ENCODE measurements at regions not wholly inside any gene's neighbourhood (a gene's known extent, or its start where the extent isn't known, plus 50 kb on each side); places are given as distances from the start of the nearest gene placed in this dataset.
"Not testable (repeated sequence)": the region's sequence is repeated elsewhere in the genome, so short reads cannot be mapped to it uniquely, and the experiment has no call there.

DNA sequence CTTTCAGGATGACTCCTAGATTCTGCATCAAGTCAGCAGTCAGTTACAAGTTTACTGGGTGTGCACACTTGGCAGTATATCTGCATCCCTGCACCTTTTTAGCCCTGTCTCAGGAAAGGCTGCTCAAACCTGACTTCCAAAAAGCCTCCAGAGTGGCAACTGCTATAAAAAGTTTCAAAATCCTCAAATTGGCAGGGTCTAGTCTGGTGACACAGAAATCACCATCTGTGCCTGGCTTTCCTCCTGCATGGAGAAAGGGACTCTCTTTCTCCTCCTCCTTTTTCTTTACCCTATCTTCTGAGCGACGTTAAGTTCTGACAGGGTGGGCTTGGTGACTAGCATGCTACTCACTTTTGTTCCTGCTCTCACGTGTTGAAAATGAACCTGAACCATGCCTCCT is 679.5 kb downstream of the C12orf50 start:
- in situ Hi-C loops (cut with HindIII; ENCODE audit: low sequenced_read_pairs): no loop called here

- in situ Hi-C loops (cut with HindIII; ENCODE audit: low sequenced_read_pairs): no loop called here
Measured at GRCh38 chr12:87348071-87348470, 681.1 kb downstream of the C12orf50 start.

DNA sequence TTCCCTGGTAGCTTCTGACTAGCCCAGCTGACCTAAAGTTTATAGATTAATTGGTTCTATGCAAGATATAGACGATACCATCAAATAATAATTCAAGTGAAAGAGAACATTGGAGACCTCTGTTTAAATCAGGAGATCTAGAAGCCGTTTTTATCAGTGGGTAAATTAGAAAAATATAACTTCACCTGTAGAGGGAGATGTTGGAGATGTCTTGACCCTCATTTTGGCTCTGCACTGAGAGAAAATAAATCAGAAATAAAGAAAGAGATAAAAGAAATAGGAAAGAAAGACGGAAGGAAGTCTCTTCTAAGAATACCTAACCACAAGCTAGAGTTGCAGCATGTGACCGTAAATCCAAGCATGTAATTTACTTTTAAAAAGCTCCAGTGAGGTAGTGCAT is 684.5 kb downstream of the C12orf50 start:
- in situ Hi-C loops (cut with HindIII; ENCODE audit: low sequenced_read_pairs): no loop called here

DNA sequence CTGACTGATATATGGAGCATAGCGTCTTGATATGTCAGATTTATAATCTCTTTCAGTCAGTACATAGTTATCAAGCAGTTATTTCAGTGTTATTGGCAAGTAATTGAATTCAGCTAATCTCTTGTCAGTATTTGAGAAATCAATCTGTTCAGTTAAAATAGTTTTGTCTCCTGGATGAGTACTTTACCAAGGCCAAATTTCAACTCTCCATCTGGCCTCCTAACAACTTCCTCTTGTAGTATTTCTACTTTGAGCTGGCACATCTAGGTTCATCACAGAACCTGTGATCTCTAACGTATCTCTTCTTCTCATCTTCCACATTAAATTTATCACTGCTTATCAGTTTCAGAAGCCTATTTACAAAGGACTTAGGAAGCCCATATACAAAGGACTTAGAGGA is 690.5 kb downstream of the C12orf50 start:
- in situ Hi-C loops (cut with HindIII; ENCODE audit: low sequenced_read_pairs): no loop called here

DNA sequence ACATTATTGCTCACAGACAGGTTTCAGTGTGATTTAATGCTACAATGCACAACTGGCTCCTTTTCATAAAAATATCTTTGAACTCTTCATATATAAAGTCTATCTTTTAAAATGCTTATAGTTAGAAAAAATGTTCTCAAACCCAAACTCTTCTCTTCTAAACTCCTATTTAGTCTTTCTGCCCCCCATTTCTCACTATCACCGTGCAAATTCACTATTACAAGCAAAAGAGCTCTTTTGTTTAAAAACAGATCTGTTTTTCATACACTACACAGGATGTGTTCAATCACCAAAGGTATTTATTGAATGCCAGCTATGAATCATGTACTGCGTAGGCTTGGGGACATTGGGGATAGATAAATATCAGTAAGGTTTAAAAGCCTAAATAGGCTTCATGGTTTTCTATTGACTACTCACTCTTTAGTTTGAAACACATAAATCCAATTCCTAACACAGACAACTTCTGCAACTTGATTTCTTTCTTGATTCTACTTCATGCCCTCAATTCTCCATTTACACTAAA is 692.3 kb downstream of the C12orf50 start:
- in situ Hi-C loops (cut with HindIII; ENCODE audit: low sequenced_read_pairs): no loop called here

GRCh38 chr12:87332987-87333726 is 696.0 kb downstream of the C12orf50 start:
- in situ Hi-C loops (cut with HindIII; ENCODE audit: low sequenced_read_pairs): no loop called here

DNA sequence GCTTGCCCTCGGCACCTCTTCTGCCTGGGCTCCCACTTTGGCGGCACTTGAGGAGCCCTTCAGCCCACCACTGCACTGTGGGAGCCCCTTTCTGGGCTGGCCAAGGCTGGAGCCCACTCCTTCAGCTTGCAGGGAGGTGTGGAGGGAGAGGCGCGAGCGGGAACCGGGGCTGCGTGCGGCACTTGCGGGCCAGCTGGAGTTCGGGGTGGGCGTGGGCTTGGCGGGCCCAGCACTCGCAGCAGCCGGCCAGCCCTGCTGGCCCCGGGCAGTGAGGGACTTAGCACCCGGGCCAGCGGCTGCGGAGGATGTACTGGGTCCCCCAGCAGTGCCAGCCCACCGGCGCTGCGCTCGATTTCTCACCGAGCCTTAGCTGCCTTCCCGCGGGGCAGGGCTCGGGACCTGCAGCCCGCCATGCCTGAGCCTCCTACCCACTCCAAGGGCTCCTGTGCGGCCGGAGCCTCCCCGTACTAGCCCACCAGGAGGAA is 699.1 kb downstream of the C12orf50 start:
- in situ Hi-C loops (cut with HindIII; ENCODE audit: low sequenced_read_pairs): not testable (repeated sequence)

DNA sequence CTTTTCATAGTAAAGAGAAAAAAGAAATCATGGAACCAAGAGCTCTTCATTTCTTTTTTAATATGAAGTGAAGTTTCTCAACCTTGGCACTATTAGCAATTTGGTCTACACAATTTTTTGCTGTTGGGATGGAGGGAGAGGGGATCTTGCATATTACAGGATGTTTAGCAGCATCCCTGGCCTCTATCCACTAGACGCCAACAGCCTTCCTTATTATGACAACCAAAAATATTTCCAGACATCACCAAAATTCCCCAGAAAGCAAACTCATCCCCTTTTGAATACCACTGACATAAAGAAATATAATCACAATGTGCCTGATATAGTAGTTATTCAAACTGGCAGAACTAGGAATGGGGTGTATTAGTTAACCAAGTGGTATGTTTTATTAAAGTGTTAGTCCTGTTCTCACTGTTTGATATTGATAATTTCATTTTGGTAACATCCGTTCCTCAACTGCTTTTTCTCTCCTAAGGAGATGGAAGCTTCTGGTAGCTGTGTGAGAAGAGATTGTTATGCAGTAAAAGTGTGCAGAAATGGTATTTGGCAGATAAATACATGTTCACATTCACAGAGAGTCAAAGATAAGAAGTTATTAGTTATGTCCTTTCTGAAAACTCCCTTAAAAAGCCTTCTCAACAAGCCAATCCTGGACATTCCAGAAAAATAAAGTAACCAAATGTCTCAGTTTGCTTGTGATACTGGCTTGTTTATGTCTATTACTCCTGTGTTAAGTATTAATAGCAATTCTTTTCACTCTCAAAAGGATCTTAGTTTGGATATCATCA is 699.9 kb downstream of the C12orf50 start:
- in situ Hi-C loops (cut with HindIII; ENCODE audit: low sequenced_read_pairs): no loop called here

- in situ Hi-C loops (cut with HindIII; ENCODE audit: low sequenced_read_pairs): no loop called here
Measured at GRCh38 chr12:87323369-87323768, 705.8 kb downstream of the C12orf50 start.

DNA sequence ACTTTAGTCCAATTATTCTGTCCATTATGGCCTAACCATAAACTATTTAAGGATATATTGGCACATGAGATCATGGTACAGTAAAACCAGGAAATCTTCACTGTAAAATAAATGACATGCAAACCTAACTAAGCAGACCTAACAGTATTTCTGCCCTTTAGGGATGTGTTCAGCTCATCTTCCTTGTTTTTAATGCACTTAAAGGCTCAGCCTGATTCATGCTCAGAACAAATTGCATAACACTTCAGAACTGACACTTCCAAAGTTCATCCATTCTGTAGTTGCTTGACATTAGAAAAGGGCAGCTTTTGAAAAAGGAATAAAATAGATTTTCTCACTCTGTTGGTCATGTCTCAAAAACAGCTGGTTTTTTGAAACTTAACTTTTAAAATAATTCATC is 708.5 kb downstream of the C12orf50 start:
- in situ Hi-C loops (cut with HindIII; ENCODE audit: low sequenced_read_pairs): no loop called here

- in situ Hi-C loops (cut with HindIII; ENCODE audit: low sequenced_read_pairs): no loop called here
Measured at GRCh38 chr12:87317302-87317701, 711.9 kb downstream of the C12orf50 start.

DNA sequence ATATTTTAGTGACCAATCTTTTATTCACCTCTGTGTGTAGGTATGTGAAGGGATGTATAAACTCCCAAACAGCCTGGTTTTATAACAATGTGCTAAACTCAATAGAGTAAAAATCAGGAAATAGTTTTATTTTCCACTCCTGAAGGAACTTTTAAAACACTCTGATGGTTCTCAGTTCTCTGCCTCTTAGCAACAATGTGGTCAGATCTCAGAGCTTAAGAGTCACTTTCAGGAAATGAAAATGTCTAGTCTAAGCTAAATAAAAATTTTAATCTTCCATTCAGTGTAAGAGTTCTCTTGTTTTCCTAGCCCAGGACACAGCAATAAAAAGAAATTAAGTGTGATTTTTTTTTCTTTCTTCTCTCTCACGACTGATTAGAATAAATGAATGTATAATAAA is 718.0 kb downstream of the C12orf50 start:
- in situ Hi-C loops (cut with HindIII; ENCODE audit: low sequenced_read_pairs): no loop called here

DNA sequence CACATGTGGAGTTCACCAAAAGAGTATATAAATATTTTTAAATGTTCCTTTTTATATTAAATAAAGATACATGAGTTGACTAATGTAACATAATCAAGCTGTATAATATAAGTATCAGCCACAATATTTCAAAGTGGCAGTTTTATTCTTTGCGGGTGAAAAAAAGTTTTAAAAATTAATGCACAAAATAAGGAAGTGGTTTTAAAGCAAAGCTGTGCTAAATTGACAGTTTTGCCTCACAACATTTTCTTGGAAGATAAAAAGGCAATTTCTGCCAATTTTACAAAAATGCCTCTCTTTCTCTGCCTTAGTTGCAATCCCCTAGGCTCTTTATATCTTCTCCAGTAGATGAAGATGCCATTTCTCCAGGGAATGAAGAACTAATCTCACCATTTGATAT is 719.1 kb downstream of the C12orf50 start:
- in situ Hi-C loops (cut with HindIII; ENCODE audit: low sequenced_read_pairs): no loop called here

DNA sequence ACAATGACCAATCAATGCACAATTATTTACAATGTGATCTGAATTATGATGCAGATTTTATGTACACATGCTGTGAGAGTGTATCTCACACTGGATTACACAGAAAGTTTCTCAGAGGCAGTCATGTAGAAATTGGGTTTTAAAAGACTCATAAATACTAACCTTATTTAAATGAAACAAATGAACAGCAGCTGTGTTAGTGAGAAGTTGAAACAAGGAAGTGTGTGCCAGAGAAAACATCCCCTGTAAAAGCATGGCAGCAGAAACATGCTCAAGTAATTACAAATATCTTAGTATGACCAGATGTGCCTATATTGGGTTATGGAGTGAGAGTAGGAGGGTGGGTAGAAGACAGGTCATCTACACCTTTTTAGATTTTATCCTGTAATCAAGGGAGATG is 723.7 kb downstream of the C12orf50 start:
- in situ Hi-C loops (cut with HindIII; ENCODE audit: low sequenced_read_pairs): no loop called here

- in situ Hi-C loops (cut with HindIII; ENCODE audit: low sequenced_read_pairs): no loop called here
Measured at GRCh38 chr12:87304406-87304805, 724.8 kb downstream of the C12orf50 start.

DNA sequence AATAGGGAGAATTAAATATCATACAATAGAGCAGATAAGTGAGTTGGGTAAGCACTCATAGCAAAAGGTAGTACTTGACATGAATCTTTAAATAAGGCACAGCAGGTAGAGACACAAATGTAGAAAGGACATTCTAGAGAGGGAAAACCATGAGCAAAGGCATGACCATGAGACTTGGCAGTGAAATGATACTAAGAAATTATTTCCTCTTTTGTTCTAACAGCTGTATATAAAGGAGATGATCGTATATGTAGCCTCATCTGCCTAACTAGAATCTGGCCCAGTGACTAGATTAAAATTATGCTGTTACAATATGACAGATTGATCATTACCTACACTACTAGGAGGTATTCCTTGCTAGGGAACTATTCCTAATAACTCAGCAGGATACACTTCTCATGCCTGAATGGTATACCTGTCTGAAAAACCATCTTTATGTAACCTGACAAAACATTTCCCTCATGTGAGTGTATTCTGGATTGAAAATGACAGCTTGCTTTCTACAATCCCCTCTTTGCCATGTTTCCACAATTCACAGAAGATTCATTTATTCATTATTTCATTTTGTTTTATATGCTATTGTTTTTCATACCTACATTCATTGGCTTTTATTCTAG is 725.7 kb downstream of the C12orf50 start:
- in situ Hi-C loops (cut with HindIII; ENCODE audit: low sequenced_read_pairs): no loop called here

GRCh38 chr12:87302126-87302745 is 727.0 kb downstream of the C12orf50 start:
- in situ Hi-C loops (cut with HindIII; ENCODE audit: low sequenced_read_pairs): no loop called here

- in situ Hi-C loops (cut with HindIII; ENCODE audit: low sequenced_read_pairs): no loop called here
Measured at GRCh38 chr12:87290505-87290904, 738.7 kb downstream of the C12orf50 start.

DNA sequence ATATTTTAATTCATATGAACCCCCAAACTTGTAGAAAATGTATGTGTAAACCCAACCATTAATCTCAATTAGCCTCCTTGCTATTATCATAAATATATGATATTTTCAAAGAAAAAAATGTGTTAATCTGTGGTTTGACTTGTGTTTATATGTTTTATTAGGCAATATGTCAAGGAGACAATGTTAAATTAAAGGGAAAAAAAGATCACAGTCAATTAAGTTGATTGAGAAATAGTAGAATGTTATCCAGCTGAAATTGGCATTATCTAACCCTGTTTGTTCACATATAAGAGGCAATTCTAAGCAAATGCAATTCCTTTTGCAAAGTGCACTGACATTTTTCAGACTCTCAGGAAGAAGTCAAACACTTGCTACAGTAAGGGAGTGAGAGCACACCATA is 745.3 kb downstream of the C12orf50 start:
- in situ Hi-C loops (cut with HindIII; ENCODE audit: low sequenced_read_pairs): no loop called here

- in situ Hi-C loops (cut with HindIII; ENCODE audit: low sequenced_read_pairs): no loop called here
Measured at GRCh38 chr12:87283111-87283510, 746.1 kb downstream of the C12orf50 start.

DNA sequence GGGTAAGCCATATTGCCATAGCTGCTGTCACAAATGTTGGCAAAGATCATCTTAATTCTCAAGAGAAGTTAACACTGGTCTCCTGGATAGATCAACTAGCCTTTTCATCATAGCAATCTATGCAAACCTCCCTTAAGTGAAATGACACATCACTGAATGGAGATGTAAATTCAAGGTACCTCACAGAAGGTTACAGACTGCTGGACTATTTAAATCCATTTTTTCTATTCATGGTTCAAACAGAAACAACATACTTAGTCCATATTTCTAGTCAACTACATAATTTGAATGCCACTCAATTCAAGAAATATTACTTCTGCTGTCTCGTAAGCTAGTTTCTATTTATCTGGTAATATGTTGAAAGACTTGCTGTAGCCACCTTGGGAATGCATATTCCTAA is 748.3 kb downstream of the C12orf50 start:
- in situ Hi-C loops (cut with HindIII; ENCODE audit: low sequenced_read_pairs): no loop called here
